GM06990 (cell line): ENCODE measurements at regions not wholly inside any gene's neighbourhood (a gene's known extent, or its start where the extent isn't known, plus 50 kb on each side); places are given as distances from the start of the nearest gene placed in this dataset.

ENCODE experiments used
- DNase-seq: peaks from one replicate; pipeline ENCODE4 v3.0.0-alpha.2; 2011; ENCODE audit not compliant: insufficient read length; ENCODE audit errors: extremely low read depth
- H3K27me3 ChIP-seq: replicated peaks from 2 replicates; pipeline ENCODE4 v1.6.0; 2011; ENCODE audit warnings: low read length; ENCODE audit not compliant: control insufficient read depth, insufficient read depth
- H3K36me3 ChIP-seq: 2 replicates; pipeline ENCODE4 v1.5.1; 2011; ENCODE audit warnings: low read length; ENCODE audit not compliant: control insufficient read depth, insufficient read depth
- H3K4me3 ChIP-seq: replicated peaks from 2 replicates; pipeline ENCODE4 v1.5.1; 2011; ENCODE audit warnings: low read depth, mild to moderate bottlenecking, control low read depth, low read length
- CTCF ChIP-seq: IDR thresholded peaks from 2 replicates; pipeline ENCODE4 v1.5.1; 2011; ENCODE audit warnings: low read length, control low read depth, mild to moderate bottlenecking, inconsistent platforms; ENCODE audit not compliant: insufficient read depth, poor library complexity, severe bottlenecking

- no peaks in the 10 kb centered on the region for H3K27me3 ChIP-seq
- no peak for TF ChIP-seq CTCF
- H3K4me3 ChIP-seq, result no peak overlapping the region
- no peak for DNase-seq
- no peaks in the 10 kb centered on the region for H3K36me3 ChIP-seq
These were observed 795.1 kb upstream of the ZEB2 start for GRCh38 chr2:145315053-145315452.

GRCh38 chr2:145314119-145314633 lies 794.3 kb upstream of the ZEB2 start:
- no peaks in the 10 kb centered on the region for H3K27me3 ChIP-seq
- H3K36me3 ChIP-seq, result no peaks in the 10 kb centered on the region
- no peak overlapping the region for H3K4me3 ChIP-seq
- TF ChIP-seq CTCF, result no peak
- no peak for DNase-seq

- no peak for TF ChIP-seq CTCF
These were observed 786.0 kb upstream of the ZEB2 start for GRCh38 chr2:145305889-145306288.

GRCh38 chr2:145304501-145304900 lies 784.6 kb upstream of the ZEB2 start:
- DNase-seq, result no peak
- TF ChIP-seq CTCF, result no peak
- no peaks in the 10 kb centered on the region for H3K36me3 ChIP-seq
- H3K27me3 ChIP-seq, result no peaks in the 10 kb centered on the region
- H3K4me3 ChIP-seq, result no peak overlapping the region

More at GRCh38 chr2:145305889-145306288, 786.0 kb upstream of the ZEB2 start:
- no peak overlapping the region for H3K4me3 ChIP-seq
- DNase-seq, result no peak
- H3K36me3 ChIP-seq, result no peaks in the 10 kb centered on the region
- no peaks in the 10 kb centered on the region for H3K27me3 ChIP-seq

GRCh38 chr2:145303536-145303935 lies 783.6 kb upstream of the ZEB2 start:
- TF ChIP-seq CTCF, result no peak
- no peak for DNase-seq
- Histone ChIP-seq H3K36me3 (no peaks in the 10 kb centered on the region), H3K4me3 (no peak overlapping the region), H3K27me3 (no peaks in the 10 kb centered on the region)

- H3K4me3 ChIP-seq, result no peak overlapping the region
- no peak for DNase-seq
- H3K36me3 ChIP-seq, result no peaks in the 10 kb centered on the region
- no peak for TF ChIP-seq CTCF
- H3K27me3 ChIP-seq, result no peaks in the 10 kb centered on the region
These were observed 783.0 kb upstream of the ZEB2 start for GRCh38 chr2:145302886-145303285.
